ENCODE measurements at regions not wholly inside any gene's neighbourhood (a gene's known extent, or its start where the extent isn't known, plus 50 kb on each side); places are given as distances from the start of the nearest gene placed in this dataset.

DNA sequence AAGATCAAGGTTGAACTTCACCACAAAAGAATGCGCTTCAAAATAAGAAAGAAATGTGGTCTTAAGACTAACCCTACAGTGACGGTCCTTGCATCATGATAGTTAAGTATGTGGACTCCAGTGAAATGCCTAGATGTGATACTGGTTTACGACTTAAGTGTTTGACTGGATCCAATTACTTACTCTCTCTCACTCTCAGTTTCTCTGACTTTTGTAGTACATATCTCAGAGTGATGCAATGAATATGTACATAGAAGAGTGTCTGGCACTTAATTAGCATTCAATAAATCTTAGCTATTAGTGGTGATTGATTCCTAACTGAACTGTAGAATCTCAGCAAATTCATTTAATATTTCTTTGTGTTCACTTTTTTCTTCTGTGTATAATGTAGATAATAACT, 411.7 kb upstream of the ITGA1 start:
- H3K4me3 ChIP-seq (ENCODE audit: low read depth, low read length): no peak overlapping the region
- ChIA-PET POLR2A (no interaction called here), CTCF (no interaction called here)
- no peak for DNase-seq (ENCODE audit: low read depth, low spot score)
- no peak for TF ChIP-seq CTCF (IDR thresholded peaks at IDR 0.05; ENCODE audit: insufficient read depth, low read length, missing control alignments)

GRCh38 chr5:52376592-52376991, 411.1 kb upstream of the ITGA1 start:
- CTCF ChIA-PET: no interaction called here
- POLR2A ChIA-PET: no interaction called here
- H3K4me3 ChIP-seq (ENCODE audit: low read depth, low read length): no peak overlapping the region
- no peak for DNase-seq (ENCODE audit: low read depth, low spot score)
- TF ChIP-seq CTCF (IDR thresholded peaks at IDR 0.05; ENCODE audit: insufficient read depth, low read length, missing control alignments): no peak

DNA sequence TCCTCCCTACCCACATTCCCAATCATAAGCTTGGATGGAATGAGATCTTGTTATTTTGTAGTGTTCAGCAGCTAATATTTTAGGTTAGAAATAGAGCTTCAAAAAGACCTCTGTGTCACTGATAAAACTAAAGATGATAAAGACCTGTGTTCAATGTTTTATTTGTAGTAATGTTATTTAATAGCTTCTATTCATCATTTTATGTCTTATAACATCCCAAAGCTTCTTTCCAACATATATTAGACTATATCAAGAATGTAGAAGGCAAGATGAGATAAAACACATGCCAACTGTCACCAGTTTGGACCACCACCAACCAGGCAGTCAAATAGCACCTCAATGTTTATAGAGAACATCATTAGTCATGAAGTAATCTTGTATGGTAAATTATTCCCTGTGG, 409.5 kb upstream of the ITGA1 start:
- TF ChIP-seq CTCF (IDR thresholded peaks at IDR 0.05; ENCODE audit: insufficient read depth, low read length, missing control alignments): no peak
- no peak for DNase-seq (ENCODE audit: low read depth, low spot score)
- ChIA-PET POLR2A (no interaction called here), CTCF (no interaction called here)
- no peak overlapping the region for H3K4me3 ChIP-seq (ENCODE audit: low read depth, low read length)

DNA sequence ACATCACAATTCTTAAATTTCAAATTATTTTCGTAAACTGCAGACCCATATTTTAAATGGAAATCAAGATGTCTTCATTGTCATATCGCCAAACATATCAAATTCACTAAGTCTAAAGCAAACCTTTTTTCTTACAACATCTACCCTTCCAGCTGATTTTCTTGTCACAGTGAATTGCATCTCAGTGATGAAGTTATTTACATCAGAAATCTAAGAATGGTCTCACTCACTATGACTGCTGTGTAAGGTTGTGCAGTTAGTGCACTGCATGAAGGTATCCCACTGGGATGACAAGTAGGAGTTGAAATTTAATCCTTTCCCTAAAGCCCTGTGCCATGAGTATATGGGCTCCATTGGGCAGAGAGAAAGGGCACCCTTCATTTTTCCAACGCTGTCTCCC, 399.4 kb upstream of the ITGA1 start:
- TF ChIP-seq CTCF (IDR thresholded peaks at IDR 0.05; ENCODE audit: insufficient read depth, low read length, missing control alignments): no peak
- CTCF ChIA-PET: no interaction called here
- H3K4me3 ChIP-seq (ENCODE audit: low read depth, low read length): no peak overlapping the region
- DNase-seq (ENCODE audit: low read depth, low spot score): no peak
- POLR2A ChIA-PET: no interaction called here

DNA sequence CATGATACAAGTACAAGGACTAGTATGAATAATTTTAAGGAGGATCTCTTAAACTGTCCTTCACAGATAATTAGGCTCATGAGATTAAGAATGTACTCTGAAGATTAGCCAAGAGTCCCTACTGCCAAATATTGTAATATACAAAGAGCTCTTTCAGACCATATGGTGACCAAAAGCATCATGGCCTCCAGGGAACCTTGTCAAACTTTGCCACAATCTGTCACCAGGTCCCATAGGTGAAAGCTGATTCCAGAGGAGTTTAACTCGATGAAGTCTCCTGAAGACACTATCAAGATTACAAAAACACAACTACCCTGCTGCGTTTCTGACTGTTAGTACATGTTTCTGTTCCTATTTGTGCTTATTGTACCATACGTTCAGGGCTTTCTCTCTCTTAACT, 395.4 kb upstream of the ITGA1 start:
- CTCF ChIA-PET: no interaction called here
- TF ChIP-seq CTCF (IDR thresholded peaks at IDR 0.05; ENCODE audit: insufficient read depth, low read length, missing control alignments): no peak
- DNase-seq (ENCODE audit: low read depth, low spot score): no peak
- no peak overlapping the region for H3K4me3 ChIP-seq (ENCODE audit: low read depth, low read length)
- POLR2A ChIA-PET: no interaction called here

DNA sequence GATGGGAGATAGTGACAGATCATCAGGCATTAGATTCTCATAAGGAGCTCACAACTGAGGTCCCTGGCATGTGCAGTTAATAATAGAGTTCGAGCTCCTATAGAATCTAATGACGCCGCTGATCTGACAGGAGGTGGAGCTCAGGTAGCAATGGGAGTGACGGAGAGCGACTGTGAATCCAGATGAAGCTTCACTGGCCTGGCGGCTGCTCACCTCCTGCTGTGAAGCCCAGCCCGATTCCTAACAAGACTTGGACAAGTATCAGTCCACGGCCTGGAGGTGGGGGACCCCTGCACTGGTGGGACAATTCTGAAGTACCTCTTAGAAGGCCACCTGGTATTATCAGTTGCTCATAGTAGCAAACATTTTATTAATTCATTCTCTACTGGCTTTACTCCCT, 377.9 kb upstream of the ITGA1 start:
- TF ChIP-seq CTCF (IDR thresholded peaks at IDR 0.05; ENCODE audit: insufficient read depth, low read length, missing control alignments): no peak
- DNase-seq (ENCODE audit: low read depth, low spot score): no peak
- no peak overlapping the region for H3K4me3 ChIP-seq (ENCODE audit: low read depth, low read length)
- ChIA-PET POLR2A (no interaction called here), CTCF (no interaction called here)
